Trophoblast cell (in vitro differentiated cells and primary cell): ENCODE measurements at regions not wholly inside any gene's neighbourhood (a gene's known extent, or its start where the extent isn't known, plus 50 kb on each side); places are given as distances from the start of the nearest gene placed in this dataset.
A peak's percentile ranks its signal among the peaks of the same experiment; 100 is the strongest.

ENCODE experiments used
- DNase-seq, 2 donors: peaks; one replicate each; pipeline ENCODE4 v3.0.0-alpha.2; 2016
- H2AFZ ChIP-seq: 2 replicates; pipeline ENCODE4 v1.6.1; 2013; ENCODE audit warnings: low read length, moderate library complexity, mild to moderate bottlenecking; ENCODE audit not compliant: insufficient read depth, poor library complexity
- H2AK5ac ChIP-seq: 2 replicates; pipeline ENCODE4 v1.6.1; 2013; ENCODE audit warnings: mild to moderate bottlenecking, low read length
- H2BK120ac ChIP-seq: 2 replicates; pipeline ENCODE4 v1.6.1; 2013; ENCODE audit warnings: low read length, mild to moderate bottlenecking, moderate library complexity; ENCODE audit not compliant: insufficient read depth, poor library complexity
- H2BK12ac ChIP-seq: 2 replicates; pipeline ENCODE4 v1.6.1; 2013; ENCODE audit warnings: mild to moderate bottlenecking, low read length, moderate library complexity
- H2BK5ac ChIP-seq: 2 replicates; pipeline ENCODE4 v1.6.1; 2013; ENCODE audit warnings: low read length, low read depth, moderate library complexity, mild to moderate bottlenecking; ENCODE audit not compliant: poor library complexity
- H3K14ac ChIP-seq: 2 replicates; pipeline ENCODE4 v1.6.1; 2013; ENCODE audit warnings: mild to moderate bottlenecking, low read length
- H3K18ac ChIP-seq: 2 replicates; pipeline ENCODE4 v1.6.1; 2013; ENCODE audit warnings: mild to moderate bottlenecking, low read length
- H3K23ac ChIP-seq: 2 replicates; pipeline ENCODE4 v1.6.1; 2013; ENCODE audit warnings: low read length
- H3K27ac ChIP-seq: 2 replicates; pipeline ENCODE4 v1.5.1; 2013; ENCODE audit warnings: low read depth, mild to moderate bottlenecking, inconsistent platforms, low read length, moderate library complexity
- H3K27me3 ChIP-seq: 2 replicates; pipeline ENCODE4 v1.6.1; 2013; ENCODE audit warnings: inconsistent platforms, mild to moderate bottlenecking, low read length, moderate library complexity; ENCODE audit not compliant: insufficient read depth
- H3K36me3 ChIP-seq, 2 experiments: 1 replicate in 1 of 2; 2 replicates in 1 of 2; pipeline ENCODE4 v1.6.1; 2013; ENCODE audit warnings: low read length in 2 of 2, mild to moderate bottlenecking in 2 of 2, moderate library complexity in 1 of 2; ENCODE audit not compliant: insufficient read depth in 2 of 2, control insufficient read depth in 1 of 2
- H3K4ac ChIP-seq: 2 replicates; pipeline ENCODE4 v1.6.1; 2013; ENCODE audit warnings: low read depth, mild to moderate bottlenecking, low read length, moderate library complexity
- H3K4me1 ChIP-seq, 2 experiments: 1 replicate in 1 of 2; 2 replicates in 1 of 2; pipeline ENCODE4 v1.6.1; 2013; ENCODE audit warnings: low read length in 2 of 2, mild to moderate bottlenecking in 2 of 2, moderate library complexity in 1 of 2; ENCODE audit not compliant: insufficient read depth in 2 of 2, control insufficient read depth in 1 of 2
- H3K4me2 ChIP-seq: 2 replicates; pipeline ENCODE4 v1.6.1; 2013; ENCODE audit warnings: inconsistent platforms, mild to moderate bottlenecking, low read length, moderate library complexity
- H3K4me3 ChIP-seq: 2 replicates; pipeline ENCODE4 v1.5.1; 2013; ENCODE audit warnings: mild to moderate bottlenecking, low read depth, low read length, inconsistent platforms
- H3K79me1 ChIP-seq: one replicate; pipeline ENCODE4 v1.6.1; 2013; ENCODE audit warnings: low read length
- H3K79me2 ChIP-seq: 2 replicates; pipeline ENCODE4 v1.6.1; 2013; ENCODE audit warnings: low read length, mild to moderate bottlenecking; ENCODE audit not compliant: control insufficient read depth, insufficient read depth, poor library complexity
- H3K9ac ChIP-seq: 2 replicates; pipeline ENCODE4 v1.6.1; 2013; ENCODE audit warnings: mild to moderate bottlenecking, low read length
- H3K9me3 ChIP-seq: 2 replicates; pipeline ENCODE4 v1.6.1; 2013; ENCODE audit warnings: low read depth, mild to moderate bottlenecking, control low read depth, inconsistent platforms, low read length; ENCODE audit not compliant: insufficient read depth
- H4K12ac ChIP-seq: 2 replicates; pipeline ENCODE4 v1.6.1; 2013; ENCODE audit warnings: low read depth, mild to moderate bottlenecking, low read length, moderate library complexity
- H4K8ac ChIP-seq: 2 replicates; pipeline ENCODE4 v1.6.1; 2013; ENCODE audit warnings: low read depth, mild to moderate bottlenecking, low read length, moderate library complexity
- H4K91ac ChIP-seq: one replicate; pipeline ENCODE4 v1.6.1; 2013; ENCODE audit warnings: low read depth, mild to moderate bottlenecking, low read length, moderate library complexity
- WGBS: extraction: QIAGEN DNeasy Blood & Tissue Kit; methylation state at CpG from one replicate; pipeline ENCODE4 v1.1.7; 2013; ENCODE audit warnings: missing lambda C conversion rate; ENCODE audit not compliant: insufficient read length, insufficient coverage; ENCODE audit errors: extremely low coverage; 5-methylcytosine and 5-hydroxymethylcytosine counted together

GRCh38 chr10:78505657-78506056 is 472.0 kb downstream of the RPS24 start:
- H3K27ac ChIP-seq = no peak overlapping the region

GRCh38 chr10:78506614-78507013 is 473.0 kb downstream of the RPS24 start:
- H3K4me1 ChIP-seq = peaks cover 16 to 22% of the 10 kb centered on the region in 2 experiments
- WGBS = no CpG with 5 or more reads among the region's 2 CpGs
- H3K4me2 ChIP-seq = no peak overlapping the region
- peaks cover 3% of the 10 kb centered on the region for H3K79me2 ChIP-seq
- H3K9me3 ChIP-seq = no peaks in the 10 kb centered on the region
- peak overlapping the region; percentile 57 for H2BK120ac ChIP-seq
- DNase-seq = no peak
- peak overlapping the region; percentile 64 for H3K18ac ChIP-seq
- H3K27me3 ChIP-seq = no peaks in the 10 kb centered on the region
- H3K79me1 ChIP-seq = peaks cover 48% of the 10 kb centered on the region
- no peaks in the 10 kb centered on the region for H3K36me3 ChIP-seq
- H3K27ac ChIP-seq = no peak overlapping the region
- H3K23ac ChIP-seq = no peak overlapping the region
- no peak overlapping the region for H3K4ac ChIP-seq
- H4K8ac ChIP-seq = peak overlapping the region; percentile 47
- H2BK5ac ChIP-seq = peak overlapping the region; percentile 70
- peak overlapping the region; percentile 81 for H2BK12ac ChIP-seq
- H4K91ac ChIP-seq = peak overlapping the region; percentile 70
- no peak overlapping the region for H4K12ac ChIP-seq
- H3K14ac ChIP-seq = peak overlapping the region; percentile 61
- no peak overlapping the region for H2AFZ ChIP-seq
- no peak overlapping the region for H3K9ac ChIP-seq
- peak overlapping the region; percentile 89 for H2AK5ac ChIP-seq
- no peak overlapping the region for H3K4me3 ChIP-seq

More at GRCh38 chr10:78505657-78506056, 472.0 kb downstream of the RPS24 start:
- no peak overlapping the region for H2BK12ac ChIP-seq
- H4K8ac ChIP-seq = no peak overlapping the region
- H3K18ac ChIP-seq = no peak overlapping the region
- H3K9me3 ChIP-seq = no peaks in the 10 kb centered on the region
- no peak overlapping the region for H2AFZ ChIP-seq
- H2BK5ac ChIP-seq = no peak overlapping the region
- H3K4ac ChIP-seq = no peak overlapping the region
- H2BK120ac ChIP-seq = no peak overlapping the region
- no peak overlapping the region for H3K4me3 ChIP-seq
- H3K36me3 ChIP-seq = no peaks in the 10 kb centered on the region
- WGBS = no CpG with 5 or more reads among the region's 4 CpGs
- H3K4me2 ChIP-seq = no peak overlapping the region
- H3K79me2 ChIP-seq = peaks cover 3% of the 10 kb centered on the region
- H4K91ac ChIP-seq = peak overlapping the region; percentile 25
- H3K14ac ChIP-seq = no peak overlapping the region
- no peak overlapping the region for H2AK5ac ChIP-seq
- H3K23ac ChIP-seq = no peak overlapping the region
- no peak overlapping the region for H3K9ac ChIP-seq
- DNase-seq = no peak
- H3K27me3 ChIP-seq = no peaks in the 10 kb centered on the region
- H3K4me1 ChIP-seq = peaks cover 16 to 22% of the 10 kb centered on the region in 2 experiments
- H4K12ac ChIP-seq = no peak overlapping the region
- peaks cover 48% of the 10 kb centered on the region for H3K79me1 ChIP-seq

- Histone ChIP-seq H2BK12ac (peak overlapping the region; percentile 81), H3K27ac (peak overlapping the region; percentile 80), H3K27me3 (no peaks in the 10 kb centered on the region), H3K79me2 (peaks cover 2% of the 10 kb centered on the region), H3K4me1 (peaks cover 13 to 19% of the 10 kb centered on the region in 2 experiments), H4K91ac (peak overlapping the region; percentile 70), H3K4ac (peak overlapping the region; percentile 57), H3K14ac (peak overlapping the region; percentile 61), H2BK120ac (peak overlapping the region; percentile 57), H2AFZ (no peak overlapping the region), H3K4me2 (no peak overlapping the region), H4K12ac (no peak overlapping the region), H3K18ac (peak overlapping the region; percentile 57), H3K4me3 (no peak overlapping the region), H4K8ac (peak overlapping the region; percentile 55), H3K79me1 (peaks cover 40% of the 10 kb centered on the region), H2AK5ac (peak overlapping the region; percentile 70), H3K9me3 (no peaks in the 10 kb centered on the region), H2BK5ac (peak overlapping the region; percentile 70), H3K36me3 (no peaks in the 10 kb centered on the region), H3K23ac (no peak overlapping the region), H3K9ac (no peak overlapping the region)
- no CpG with 5 or more reads among the region's 8 CpGs for WGBS
- DNase-seq = peak in 1 of 2 donors; percentile 40
Observed at GRCh38 chr10:78507510-78508160, 474.0 kb downstream of the RPS24 start.

GRCh38 chr10:78508955-78509748 is 475.5 kb downstream of the RPS24 start:
- H3K4me2 ChIP-seq = no peak overlapping the region
- peaks cover 2% of the 10 kb centered on the region for H3K9me3 ChIP-seq
- H3K23ac ChIP-seq = no peak overlapping the region
- no peaks in the 10 kb centered on the region for H3K36me3 ChIP-seq
- peak overlapping the region; percentile 96 for H2BK120ac ChIP-seq
- no peak for DNase-seq
- H3K79me1 ChIP-seq = peaks cover 40% of the 10 kb centered on the region
- peak overlapping the region; percentile 29 for H3K4ac ChIP-seq
- H4K8ac ChIP-seq = peak overlapping the region; percentile 40
- H2AK5ac ChIP-seq = peak overlapping the region; percentile 57
- WGBS = no CpG with 5 or more reads among the region's 6 CpGs
- H3K9ac ChIP-seq = no peak overlapping the region
- H3K27ac ChIP-seq = no peak overlapping the region
- H2BK5ac ChIP-seq = peak overlapping the region; percentile 20
- peak overlapping the region; percentile 98 for H4K91ac ChIP-seq
- no peaks in the 10 kb centered on the region for H3K27me3 ChIP-seq
- no peak overlapping the region for H2AFZ ChIP-seq
- H3K4me1 ChIP-seq = peaks cover 11 to 19% of the 10 kb centered on the region in 2 experiments
- no peak overlapping the region for H4K12ac ChIP-seq
- H2BK12ac ChIP-seq = peak overlapping the region; percentile 98
- no peak overlapping the region for H3K4me3 ChIP-seq
- peak overlapping the region; percentile 42 for H3K18ac ChIP-seq
- peaks cover 2% of the 10 kb centered on the region for H3K79me2 ChIP-seq
- peak overlapping the region; percentile 94 for H3K14ac ChIP-seq
